ENCODE measurements at regions not wholly inside any gene's neighbourhood (a gene's known extent, or its start where the extent isn't known, plus 50 kb on each side); places are given as distances from the start of the nearest gene placed in this dataset.

DNA sequence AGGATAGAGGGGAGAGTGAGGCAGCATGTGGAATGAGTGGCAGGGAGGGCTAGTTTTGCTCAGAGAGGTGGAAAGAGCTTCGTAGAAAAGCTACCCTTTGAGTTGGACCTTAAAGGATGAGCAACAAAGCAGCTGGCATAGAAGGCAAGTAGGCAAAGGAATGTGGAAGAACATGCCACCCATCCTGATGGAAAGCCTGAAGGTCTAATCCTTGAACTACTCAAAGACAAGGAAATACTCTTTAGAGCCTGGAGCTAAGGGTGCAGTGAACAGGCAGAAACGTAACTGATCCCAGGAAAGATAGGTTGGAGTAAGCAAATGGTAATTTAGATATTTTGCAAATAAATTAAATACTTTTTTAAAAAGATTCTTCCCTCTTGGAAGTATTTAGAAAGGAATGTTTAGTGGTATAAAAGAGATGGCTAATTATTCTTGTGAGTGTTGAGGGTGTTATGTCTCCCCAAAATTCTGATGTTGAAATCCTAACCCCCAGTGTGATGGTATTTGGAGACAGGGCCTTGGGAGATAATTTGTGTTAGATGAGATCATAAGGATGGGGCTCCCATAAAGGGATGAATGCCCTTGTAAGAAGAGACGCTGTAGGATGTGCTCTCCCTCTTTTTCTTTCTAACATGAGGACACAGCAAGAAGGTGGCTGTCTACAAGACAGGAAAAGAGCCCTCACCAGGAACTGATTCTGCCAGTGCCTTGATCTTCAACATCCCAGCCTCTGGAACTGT is 308.1 kb upstream of the RUNX1 start:
- TF ChIP-seq, protein P1, sequence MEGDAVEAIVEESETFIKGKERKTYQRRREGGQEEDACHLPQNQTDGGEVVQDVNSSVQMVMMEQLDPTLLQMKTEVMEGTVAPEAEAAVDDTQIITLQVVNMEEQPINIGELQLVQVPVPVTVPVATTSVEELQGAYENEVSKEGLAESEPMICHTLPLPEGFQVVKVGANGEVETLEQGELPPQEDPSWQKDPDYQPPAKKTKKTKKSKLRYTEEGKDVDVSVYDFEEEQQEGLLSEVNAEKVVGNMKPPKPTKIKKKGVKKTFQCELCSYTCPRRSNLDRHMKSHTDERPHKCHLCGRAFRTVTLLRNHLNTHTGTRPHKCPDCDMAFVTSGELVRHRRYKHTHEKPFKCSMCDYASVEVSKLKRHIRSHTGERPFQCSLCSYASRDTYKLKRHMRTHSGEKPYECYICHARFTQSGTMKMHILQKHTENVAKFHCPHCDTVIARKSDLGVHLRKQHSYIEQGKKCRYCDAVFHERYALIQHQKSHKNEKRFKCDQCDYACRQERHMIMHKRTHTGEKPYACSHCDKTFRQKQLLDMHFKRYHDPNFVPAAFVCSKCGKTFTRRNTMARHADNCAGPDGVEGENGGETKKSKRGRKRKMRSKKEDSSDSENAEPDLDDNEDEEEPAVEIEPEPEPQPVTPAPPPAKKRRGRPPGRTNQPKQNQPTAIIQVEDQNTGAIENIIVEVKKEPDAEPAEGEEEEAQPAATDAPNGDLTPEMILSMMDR (IDR thresholded peaks at IDR 0.05), result no peak
- TF ChIP-seq POLR2A (IDR thresholded peaks at IDR 0.05), result no peak

Measured in suprapubic skin (tissue), 3 donors.